ENCODE measurements at regions not wholly inside any gene's neighbourhood (a gene's known extent, or its start where the extent isn't known, plus 50 kb on each side); places are given as distances from the start of the nearest gene placed in this dataset.
A peak's percentile ranks its signal among the peaks of the same experiment; 100 is the strongest.
"Not testable (repeated sequence)": the region's sequence is repeated elsewhere in the genome, so short reads cannot be mapped to it uniquely, and the experiment has no call there.

- ATAC-seq (ENCODE audit: low read depth) (no peak), DNase-seq (no peak)
- H3K27ac ChIP-seq (ENCODE audit: insufficient read depth, low read length) = no peak overlapping the region
- no peak overlapping the region for H2BK20ac ChIP-seq (ENCODE audit: low read depth, low read length)
- TF ChIP-seq RCOR1 (IDR thresholded peaks at IDR 0.05; ENCODE audit: insufficient replicate concordance, low read length) (no peak), MAZ (IDR thresholded peaks at IDR 0.05; ENCODE audit: borderline replicate concordance, low read depth, low read length) (no peak), BHLHE40 (IDR thresholded peaks at IDR 0.05; ENCODE audit: low read depth, low read length) (no peak), CHD1 (IDR thresholded peaks at IDR 0.05; ENCODE audit: low read depth, low read length) (no peak), USF2 (IDR thresholded peaks at IDR 0.05; ENCODE audit: low read depth, low read length) (no peak), RFX5 (IDR thresholded peaks at IDR 0.05; ENCODE audit: low read depth, low read length) (no peak), RAD21 (IDR thresholded peaks at IDR 0.05; ENCODE audit: low read length) (no peak)
- TF ChIP-seq, protein P1, sequence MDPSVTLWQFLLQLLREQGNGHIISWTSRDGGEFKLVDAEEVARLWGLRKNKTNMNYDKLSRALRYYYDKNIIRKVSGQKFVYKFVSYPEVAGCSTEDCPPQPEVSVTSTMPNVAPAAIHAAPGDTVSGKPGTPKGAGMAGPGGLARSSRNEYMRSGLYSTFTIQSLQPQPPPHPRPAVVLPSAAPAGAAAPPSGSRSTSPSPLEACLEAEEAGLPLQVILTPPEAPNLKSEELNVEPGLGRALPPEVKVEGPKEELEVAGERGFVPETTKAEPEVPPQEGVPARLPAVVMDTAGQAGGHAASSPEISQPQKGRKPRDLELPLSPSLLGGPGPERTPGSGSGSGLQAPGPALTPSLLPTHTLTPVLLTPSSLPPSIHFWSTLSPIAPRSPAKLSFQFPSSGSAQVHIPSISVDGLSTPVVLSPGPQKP (IDR thresholded peaks at IDR 0.05; ENCODE audit: borderline replicate concordance, low read depth, low read length) = no peak
- H3K9ac ChIP-seq (ENCODE audit: low read depth, low read length) = no peak overlapping the region
- no peaks in the 10 kb centered on the region for H3K79me1 ChIP-seq (ENCODE audit: low read depth in 1 of 2, low read length in 2 of 2)
- no peaks in the 10 kb centered on the region for H4K20me1 ChIP-seq (ENCODE audit: insufficient read depth, low read length)
- no peak overlapping the region for H2BK15ac ChIP-seq (ENCODE audit: low read depth, low read length)
- H3K4me2 ChIP-seq (ENCODE audit: low read depth, low read length) = peak overlapping the region; percentile 52
- dilution Hi-C loops (cut with HindIII; ENCODE audit: low sequenced_read_pairs, unreplicated experiment) = no loop called here
- H3K36me3 ChIP-seq (ENCODE audit: control insufficient read depth, insufficient read depth, low read length) = no peaks in the 10 kb centered on the region
- no peak overlapping the region for H4K8ac ChIP-seq (ENCODE audit: low read depth in 2 of 2, low read length in 2 of 2)
- no peak overlapping the region for H3K4me3 ChIP-seq (ENCODE audit: insufficient read depth, low read depth, low read length)
- ChIA-PET CTCF (interaction anchor here (1.1 kb wide), 1 partner anchor 20 kb away, joined by 3 read pairs; no protein-coding TSS in a partner anchor), POLR2A (ENCODE audit: unreplicated experiment) (no interaction called here)
- no peak overlapping the region for H4K5ac ChIP-seq (ENCODE audit: low read depth, low read length)
- no peaks in the 10 kb centered on the region for H3K9me3 ChIP-seq (ENCODE audit: control insufficient read depth, insufficient read depth, low read length)
- H2BK5ac ChIP-seq (ENCODE audit: low read depth, low read length, poor library complexity, severe bottlenecking) = no peak overlapping the region
- peaks cover 2% of the 10 kb centered on the region; the same call in 1 of the 2 replicates for H3K4me1 ChIP-seq (ENCODE audit: control insufficient read depth, insufficient read depth, low read length)
- no peaks in the 10 kb centered on the region for H3K9me1 ChIP-seq (ENCODE audit: insufficient read depth, low read length)
- no peak overlapping the region for H3K23ac ChIP-seq (ENCODE audit: low read depth, low read length)
- intact Hi-C loops (cut with micrococcal nuclease) = no loop called here
- H2BK120ac ChIP-seq (ENCODE audit: low read depth, low read length) = no peak overlapping the region
- in situ Hi-C loops (cut with MboI; ENCODE audit: low sequenced_read_pairs) = no loop called here
- no TSS peak for BruUV-seq (replicated peaks)
- peak overlapping the region; percentile 53 for H2AFZ ChIP-seq (replicated peaks; ENCODE audit: low read length, poor library complexity)
- no peak overlapping the region for H3K18ac ChIP-seq (ENCODE audit: low read depth, low read length)
- H3K27me3 ChIP-seq (ENCODE audit: control insufficient read depth, insufficient read depth, low read length) = no peaks in the 10 kb centered on the region
- no peak overlapping the region for H2AK5ac ChIP-seq (ENCODE audit: low read depth, low read length)
- H3K14ac ChIP-seq (replicated peaks; ENCODE audit: low read depth, low read length) = no peak overlapping the region
- no peak overlapping the region for H2AK9ac ChIP-seq (replicated peaks; ENCODE audit: low read depth, low read length, poor library complexity)
- H3K56ac ChIP-seq (ENCODE audit: extremely low read depth, insufficient read depth, low read length) = no peak overlapping the region
- H3K4ac ChIP-seq (ENCODE audit: low read depth, low read length) = no peak overlapping the region
- no peak overlapping the region for H4K91ac ChIP-seq (ENCODE audit: insufficient read depth, low read depth, low read length)
- 90% methylated on average over 2 of the region's 4 CpGs; no CpG with 5 or more reads in 1 of the 2 experiments for WGBS, 2 experiments (ENCODE audit: extremely low coverage in 2 of 2, insufficient read length in 1 of 2)
Observed at GRCh38 chr3:160053048-160053391, 64.4 kb downstream of the IL12A start.

- H3K4ac ChIP-seq (ENCODE audit: low read depth, low read length); in situ Hi-C loops (cut with MboI; ENCODE audit: low sequenced_read_pairs); H3K9ac ChIP-seq (ENCODE audit: low read depth, low read length); H4K91ac ChIP-seq (ENCODE audit: insufficient read depth, low read depth, low read length); ATAC-seq (ENCODE audit: low read depth); H2BK5ac ChIP-seq (ENCODE audit: low read depth, low read length, poor library complexity, severe bottlenecking); H3K79me1 ChIP-seq (ENCODE audit: low read depth in 1 of 2, low read length in 2 of 2); H3K4me1 ChIP-seq (ENCODE audit: control insufficient read depth, insufficient read depth, low read length); POLR2A ChIA-PET (ENCODE audit: unreplicated experiment); H2AK9ac ChIP-seq (replicated peaks; ENCODE audit: low read depth, low read length, poor library complexity); H3K18ac ChIP-seq (ENCODE audit: low read depth, low read length); H3K4me2 ChIP-seq (ENCODE audit: low read depth, low read length); DNase-seq; H3K56ac ChIP-seq (ENCODE audit: extremely low read depth, insufficient read depth, low read length); H3K9me3 ChIP-seq (ENCODE audit: control insufficient read depth, insufficient read depth, low read length); H3K4me3 ChIP-seq (ENCODE audit: insufficient read depth, low read depth, low read length); H3K27me3 ChIP-seq (ENCODE audit: control insufficient read depth, insufficient read depth, low read length); dilution Hi-C loops (cut with HindIII; ENCODE audit: low sequenced_read_pairs, unreplicated experiment); H2AFZ ChIP-seq (replicated peaks; ENCODE audit: low read length, poor library complexity); H3K14ac ChIP-seq (replicated peaks; ENCODE audit: low read depth, low read length); H4K5ac ChIP-seq (ENCODE audit: low read depth, low read length); H3K23ac ChIP-seq (ENCODE audit: low read depth, low read length); H2AK5ac ChIP-seq (ENCODE audit: low read depth, low read length); intact Hi-C loops (cut with micrococcal nuclease); H3K9me1 ChIP-seq (ENCODE audit: insufficient read depth, low read length); CTCF ChIA-PET; H4K20me1 ChIP-seq (ENCODE audit: insufficient read depth, low read length); H2BK20ac ChIP-seq (ENCODE audit: low read depth, low read length); H4K8ac ChIP-seq (ENCODE audit: low read depth in 2 of 2, low read length in 2 of 2); H2BK120ac ChIP-seq (ENCODE audit: low read depth, low read length); H3K27ac ChIP-seq (ENCODE audit: insufficient read depth, low read length); H2BK15ac ChIP-seq (ENCODE audit: low read depth, low read length); BruUV-seq (replicated peaks); H3K36me3 ChIP-seq (ENCODE audit: control insufficient read depth, insufficient read depth, low read length): not testable (repeated sequence)
- WGBS, 2 experiments (ENCODE audit: extremely low coverage in 2 of 2, insufficient read length in 1 of 2) = no CpG with 5 or more reads among the region's 4 CpGs
Observed at GRCh38 chr3:160054862-160055261, 66.2 kb downstream of the IL12A start.

Data from IMR-90 (cell line).